ENCODE measurements at regions not wholly inside any gene's neighbourhood (a gene's known extent, or its start where the extent isn't known, plus 50 kb on each side); places are given as distances from the start of the nearest gene placed in this dataset.

DNA sequence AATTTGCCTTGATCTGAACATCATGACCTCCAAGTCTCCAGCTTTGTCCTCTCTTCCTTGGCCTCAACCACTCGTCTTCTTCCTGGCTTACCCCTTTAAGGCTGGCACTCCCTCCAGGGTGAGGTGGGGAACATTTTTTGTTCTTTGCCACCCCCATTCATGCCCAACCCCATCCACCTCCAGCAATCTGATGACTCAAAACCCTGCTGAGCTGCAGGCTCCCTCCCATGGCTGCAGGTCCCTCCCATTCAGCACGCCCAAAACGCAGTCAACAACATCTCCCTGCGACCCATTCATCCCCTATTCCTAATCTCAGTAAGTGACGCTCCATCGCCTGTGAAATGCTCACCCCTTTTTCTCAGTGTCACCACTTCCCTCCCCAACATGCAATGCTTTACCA is 138.8 kb upstream of the PRMT8 start:
- Mint-ChIP-seq H3K9me3 (no peaks in the 10 kb centered on the region), H3K4me1 (no peaks in the 10 kb centered on the region), H3K36me3 (no peaks in the 10 kb centered on the region), H3K27ac (no peak overlapping the region), H3K27me3 (peaks cover 6 to 20% of the 10 kb centered on the region in 2 donors), H3K4me3 (no peak overlapping the region)
- Histone ChIP-seq H3K27ac (ENCODE audit: low read depth, low read length) (no peak overlapping the region), H3K27me3 (ENCODE audit: insufficient read depth, low read length, poor library complexity, severe bottlenecking) (no peaks in the 10 kb centered on the region), H3K4me3 (ENCODE audit: low read length) (no peak overlapping the region), H3K36me3 (ENCODE audit: insufficient read depth, low read length) (no peaks in the 10 kb centered on the region), H3K9me3 (ENCODE audit: low read length) (no peaks in the 10 kb centered on the region), H3K4me1 (ENCODE audit: insufficient read depth, low read length) (no peaks in the 10 kb centered on the region)
- ChIA-PET POLR2A (no interaction called here), CTCF (no interaction called here)
- DNase-seq = no peak

DNA sequence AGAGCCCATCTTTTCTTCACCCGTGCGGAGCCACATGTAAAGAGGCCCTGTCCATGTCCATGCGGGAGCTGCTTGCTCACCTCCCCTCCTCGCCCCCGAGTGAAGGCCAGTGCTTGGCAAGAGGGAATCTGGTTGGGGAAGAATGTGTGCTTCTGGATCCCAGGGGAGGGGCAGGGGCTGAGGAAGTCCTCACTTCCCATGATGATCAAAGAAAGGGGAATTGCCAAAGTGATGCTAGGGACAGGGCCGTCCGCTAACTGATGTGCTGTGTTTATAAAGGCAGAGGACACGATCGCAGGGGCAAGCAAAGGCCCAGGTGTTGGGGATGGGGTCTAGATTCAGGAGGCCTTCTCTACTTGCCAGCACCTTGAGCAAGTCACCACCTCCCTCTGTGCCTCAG is 137.4 kb upstream of the PRMT8 start:
- CTCF ChIA-PET = no interaction called here
- no peaks in the 10 kb centered on the region for H3K4me1 ChIP-seq (ENCODE audit: insufficient read depth, low read length)
- H3K27me3 Mint-ChIP-seq = peaks cover 4 to 23% of the 10 kb centered on the region in 2 donors

DNA sequence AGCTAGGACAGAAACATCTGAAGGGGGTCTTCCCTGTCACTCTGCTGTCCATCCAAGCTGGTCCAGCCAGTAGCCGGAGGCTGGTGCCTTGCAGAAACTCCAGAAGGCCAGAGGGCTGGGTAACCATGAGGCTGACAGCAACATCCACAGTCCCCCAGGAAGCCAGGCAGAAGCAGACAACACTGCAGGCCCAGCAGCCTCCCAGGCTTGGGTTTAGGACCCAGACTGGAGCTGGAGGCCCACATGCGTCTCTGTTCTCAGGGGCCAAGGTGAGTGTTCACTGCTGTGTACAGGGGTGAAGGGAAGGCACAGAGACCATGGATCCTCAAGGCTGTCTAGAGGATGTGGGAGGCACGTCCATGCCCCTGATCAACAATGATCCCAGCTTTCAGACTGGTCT is 136.4 kb upstream of the PRMT8 start:
- CTCF ChIA-PET = interaction anchor here (1.6 kb wide), 1 partner anchor 55 kb away, joined by 4 read pairs; no protein-coding TSS in a partner anchor
- Histone ChIP-seq H3K27ac (ENCODE audit: low read depth, low read length) (no peak overlapping the region), H3K27me3 (ENCODE audit: insufficient read depth, low read length, poor library complexity, severe bottlenecking) (no peaks in the 10 kb centered on the region), H3K4me1 (ENCODE audit: insufficient read depth, low read length) (no peaks in the 10 kb centered on the region), H3K9me3 (ENCODE audit: low read length) (no peaks in the 10 kb centered on the region), H3K36me3 (ENCODE audit: insufficient read depth, low read length) (no peaks in the 10 kb centered on the region), H3K4me3 (ENCODE audit: low read length) (no peak overlapping the region)
- H3K4me1 Mint-ChIP-seq = no peaks in the 10 kb centered on the region
- DNase-seq = no peak
- POLR2A ChIA-PET = no interaction called here
- H3K36me3 Mint-ChIP-seq = no peaks in the 10 kb centered on the region
- no peaks in the 10 kb centered on the region for H3K9me3 Mint-ChIP-seq
- H3K27ac Mint-ChIP-seq = no peak overlapping the region
- H3K4me3 Mint-ChIP-seq = no peak overlapping the region
- peaks cover 5 to 24% of the 10 kb centered on the region in 2 donors for H3K27me3 Mint-ChIP-seq

More for the DNA sequence above, 137.4 kb upstream of the PRMT8 start:
- Histone ChIP-seq H3K27me3 (ENCODE audit: insufficient read depth, low read length, poor library complexity, severe bottlenecking) (no peaks in the 10 kb centered on the region), H3K9me3 (ENCODE audit: low read length) (no peaks in the 10 kb centered on the region), H3K4me3 (ENCODE audit: low read length) (no peak overlapping the region), H3K27ac (ENCODE audit: low read depth, low read length) (no peak overlapping the region), H3K36me3 (ENCODE audit: insufficient read depth, low read length) (no peaks in the 10 kb centered on the region)
- DNase-seq = no peak
- POLR2A ChIA-PET = no interaction called here
- Mint-ChIP-seq H3K36me3 (no peaks in the 10 kb centered on the region), H3K27ac (no peak overlapping the region), H3K4me1 (no peaks in the 10 kb centered on the region), H3K4me3 (no peak overlapping the region), H3K9me3 (no peaks in the 10 kb centered on the region)

DNA sequence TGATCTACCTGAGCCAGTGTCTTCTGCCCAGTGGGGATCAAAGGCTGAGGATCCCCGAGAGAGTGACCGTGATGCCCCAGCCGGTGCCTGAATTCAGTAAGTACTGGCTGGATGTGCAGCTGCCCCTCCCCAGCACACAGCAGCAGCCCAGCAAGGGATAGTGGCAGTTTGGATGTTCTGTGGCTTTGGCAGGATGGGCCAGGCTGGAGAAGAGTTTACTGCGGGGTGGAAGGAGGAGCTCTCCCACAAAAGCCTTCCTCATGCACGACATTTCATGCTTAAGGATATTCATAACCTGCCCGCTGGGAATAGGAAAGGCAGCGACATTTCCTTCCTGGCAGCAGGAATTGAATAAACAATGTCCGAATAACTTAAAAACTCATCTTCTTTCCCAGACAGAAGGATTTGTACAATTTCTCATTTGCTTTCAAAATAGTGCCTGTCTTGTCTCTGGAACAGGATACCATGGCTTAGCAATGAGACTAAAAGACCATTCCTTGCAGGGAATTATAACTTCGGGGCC is 135.6 kb upstream of the PRMT8 start:
- no peak overlapping the region for H3K4me3 ChIP-seq (ENCODE audit: low read length)
- Mint-ChIP-seq H3K27ac (no peak overlapping the region), H3K36me3 (no peaks in the 10 kb centered on the region), H3K27me3 (peaks cover 10 to 23% of the 10 kb centered on the region in 2 donors), H3K4me1 (no peaks in the 10 kb centered on the region), H3K9me3 (no peaks in the 10 kb centered on the region), H3K4me3 (no peak overlapping the region)
- H3K36me3 ChIP-seq (ENCODE audit: insufficient read depth, low read length) = no peaks in the 10 kb centered on the region
- H3K4me1 ChIP-seq (ENCODE audit: insufficient read depth, low read length) = no peaks in the 10 kb centered on the region
- POLR2A ChIA-PET = no interaction called here
- H3K9me3 ChIP-seq (ENCODE audit: low read length) = no peaks in the 10 kb centered on the region
- CTCF ChIA-PET = interaction anchor here (1.6 kb wide), 1 partner anchor 56 kb away, joined by 4 read pairs; no protein-coding TSS in a partner anchor
- no peak for DNase-seq
- no peaks in the 10 kb centered on the region for H3K27me3 ChIP-seq (ENCODE audit: insufficient read depth, low read length, poor library complexity, severe bottlenecking)
- no peak overlapping the region for H3K27ac ChIP-seq (ENCODE audit: low read depth, low read length)

DNA sequence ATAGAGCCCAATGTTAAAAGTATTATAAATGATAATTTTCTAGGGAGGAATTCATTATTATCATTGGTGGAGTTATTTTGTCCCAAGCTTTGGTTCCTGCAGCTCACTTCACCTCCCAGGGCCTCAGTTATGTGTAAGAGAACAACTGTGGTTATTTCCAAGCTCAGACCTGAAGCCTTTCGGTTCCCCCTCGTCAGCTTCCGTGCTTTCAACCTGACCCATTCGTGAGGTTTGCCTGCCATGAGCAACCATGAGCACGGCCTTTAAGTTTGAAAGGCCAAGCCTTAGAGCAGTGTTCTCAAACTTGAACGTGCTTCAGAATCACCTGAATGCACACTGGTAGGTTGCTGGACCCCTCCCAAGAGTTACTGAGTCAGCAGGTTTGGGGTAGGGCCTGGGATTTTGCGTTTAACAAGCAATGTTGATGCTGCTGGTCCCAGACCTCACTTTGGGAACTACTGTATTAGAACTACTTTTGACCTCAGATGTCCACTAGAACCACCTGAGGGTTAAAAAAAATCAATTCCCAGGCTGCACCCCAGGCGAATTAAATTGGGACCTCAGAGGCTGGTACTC is 133.0 kb upstream of the PRMT8 start:
- H3K4me1 Mint-ChIP-seq = no peaks in the 10 kb centered on the region
- no peak overlapping the region for H3K4me3 Mint-ChIP-seq
- Histone ChIP-seq H3K27ac (ENCODE audit: low read depth, low read length) (no peak overlapping the region), H3K4me3 (ENCODE audit: low read length) (no peak overlapping the region), H3K36me3 (ENCODE audit: insufficient read depth, low read length) (no peaks in the 10 kb centered on the region), H3K9me3 (ENCODE audit: low read length) (no peaks in the 10 kb centered on the region), H3K27me3 (ENCODE audit: insufficient read depth, low read length, poor library complexity, severe bottlenecking) (no peaks in the 10 kb centered on the region), H3K4me1 (ENCODE audit: insufficient read depth, low read length) (no peaks in the 10 kb centered on the region)
- H3K36me3 Mint-ChIP-seq = no peaks in the 10 kb centered on the region
- DNase-seq = no peak
- POLR2A ChIA-PET = no interaction called here
- H3K9me3 Mint-ChIP-seq = no peaks in the 10 kb centered on the region
- CTCF ChIA-PET = no interaction called here
- no peak overlapping the region for H3K27ac Mint-ChIP-seq
- H3K27me3 Mint-ChIP-seq = peaks cover 10 to 37% of the 10 kb centered on the region in 2 donors

DNA sequence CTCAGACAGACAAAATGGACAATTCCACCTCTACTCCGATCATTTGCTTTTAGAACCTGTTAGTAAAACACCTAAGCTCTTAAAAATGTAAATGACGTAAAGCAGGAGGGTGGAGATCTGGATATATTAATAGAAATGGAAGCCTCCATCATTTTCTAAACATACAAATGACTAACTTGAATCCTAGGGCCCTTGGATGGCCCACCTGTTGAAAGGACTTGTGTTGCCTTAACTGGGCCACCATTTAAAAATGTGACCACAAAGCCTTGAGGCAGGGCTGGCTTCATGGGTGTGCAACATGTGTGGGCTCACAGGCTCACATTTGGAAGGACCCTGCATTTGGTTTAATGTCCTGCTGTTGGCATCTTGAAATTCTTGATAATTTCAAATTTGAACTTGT is 131.5 kb upstream of the PRMT8 start:
- Mint-ChIP-seq H3K9me3 (no peaks in the 10 kb centered on the region), H3K4me3 (no peak overlapping the region), H3K27me3 (peaks cover 13 to 43% of the 10 kb centered on the region in 2 donors), H3K4me1 (no peaks in the 10 kb centered on the region), H3K36me3 (no peaks in the 10 kb centered on the region), H3K27ac (no peak overlapping the region)
- Histone ChIP-seq H3K36me3 (ENCODE audit: insufficient read depth, low read length) (no peaks in the 10 kb centered on the region), H3K27ac (ENCODE audit: low read depth, low read length) (no peak overlapping the region), H3K4me1 (ENCODE audit: insufficient read depth, low read length) (no peaks in the 10 kb centered on the region), H3K27me3 (ENCODE audit: insufficient read depth, low read length, poor library complexity, severe bottlenecking) (no peaks in the 10 kb centered on the region), H3K9me3 (ENCODE audit: low read length) (no peaks in the 10 kb centered on the region), H3K4me3 (ENCODE audit: low read length) (no peak overlapping the region)
- DNase-seq = no peak
- CTCF ChIA-PET = no interaction called here
- POLR2A ChIA-PET = no interaction called here

DNA sequence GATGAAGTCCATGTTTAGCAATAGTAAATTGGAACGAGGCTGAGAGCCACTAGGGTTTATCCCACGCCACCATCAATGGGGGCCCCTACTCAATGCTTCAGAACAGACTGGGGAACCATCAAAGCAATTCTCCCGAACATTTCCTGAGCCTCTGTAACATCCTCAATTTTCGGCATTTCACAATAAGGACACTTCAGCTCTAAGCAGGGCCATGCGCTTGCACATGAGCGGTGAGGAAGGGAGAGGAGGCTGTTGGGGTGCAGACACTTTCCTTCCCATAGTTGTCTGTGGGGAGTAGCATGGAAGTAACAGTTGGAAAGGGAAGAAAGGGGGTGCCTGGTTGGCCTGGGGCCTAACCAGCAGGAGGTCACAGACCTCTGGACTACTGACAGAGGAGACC is 129.9 kb upstream of the PRMT8 start:
- H3K4me3 ChIP-seq (ENCODE audit: low read length) = no peak overlapping the region
- H3K27me3 ChIP-seq (ENCODE audit: insufficient read depth, low read length, poor library complexity, severe bottlenecking) = no peaks in the 10 kb centered on the region
- ChIA-PET CTCF (no interaction called here), POLR2A (no interaction called here)
- H3K9me3 Mint-ChIP-seq = no peaks in the 10 kb centered on the region
- no peak overlapping the region for H3K27ac ChIP-seq (ENCODE audit: low read depth, low read length)
- H3K36me3 ChIP-seq (ENCODE audit: insufficient read depth, low read length) = no peaks in the 10 kb centered on the region
- no peak overlapping the region for H3K27ac Mint-ChIP-seq
- H3K36me3 Mint-ChIP-seq = no peaks in the 10 kb centered on the region
- H3K4me1 ChIP-seq (ENCODE audit: insufficient read depth, low read length) = no peaks in the 10 kb centered on the region
- H3K4me1 Mint-ChIP-seq = peaks cover 0 to 4% (median 0%) of the 10 kb centered on the region in 3 donors
- peaks cover 22 to 51% of the 10 kb centered on the region in 2 donors for H3K27me3 Mint-ChIP-seq
- H3K9me3 ChIP-seq (ENCODE audit: low read length) = no peaks in the 10 kb centered on the region
- DNase-seq = no peak
- no peak overlapping the region for H3K4me3 Mint-ChIP-seq

DNA sequence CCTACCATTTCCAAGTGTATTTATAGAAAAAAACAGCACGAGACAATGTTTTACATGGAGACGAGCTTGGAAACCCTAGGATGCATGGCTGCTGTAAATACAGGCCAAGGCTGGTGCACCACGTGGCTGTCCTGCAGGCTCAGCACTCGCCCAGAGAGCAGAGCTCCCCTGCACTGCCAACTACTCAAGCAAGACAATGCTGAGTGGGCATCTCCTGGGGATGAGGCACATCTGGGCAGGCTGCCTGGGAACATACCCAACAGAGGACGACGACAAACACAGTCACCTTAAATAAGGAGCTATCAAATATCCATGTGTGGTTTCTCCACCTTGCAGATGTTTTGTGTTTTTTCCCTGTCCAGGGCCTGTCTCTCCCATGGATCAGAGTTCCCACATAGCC is 128.3 kb upstream of the PRMT8 start:
- ChIA-PET POLR2A (no interaction called here), CTCF (no interaction called here)
- H3K27ac ChIP-seq (ENCODE audit: low read depth, low read length) = no peak overlapping the region
- no peak overlapping the region for H3K4me3 Mint-ChIP-seq
- H3K4me1 ChIP-seq (ENCODE audit: insufficient read depth, low read length) = no peaks in the 10 kb centered on the region
- H3K36me3 ChIP-seq (ENCODE audit: insufficient read depth, low read length) = no peaks in the 10 kb centered on the region
- H3K27me3 Mint-ChIP-seq = peaks cover 19 to 46% of the 10 kb centered on the region in 2 donors
- H3K9me3 ChIP-seq (ENCODE audit: low read length) = no peaks in the 10 kb centered on the region
- no peaks in the 10 kb centered on the region for H3K9me3 Mint-ChIP-seq
- no peaks in the 10 kb centered on the region for H3K27me3 ChIP-seq (ENCODE audit: insufficient read depth, low read length, poor library complexity, severe bottlenecking)
- H3K4me3 ChIP-seq (ENCODE audit: low read length) = no peak overlapping the region
- DNase-seq = no peak
- H3K4me1 Mint-ChIP-seq = peaks cover 0 to 4% (median 0%) of the 10 kb centered on the region in 3 donors
- H3K27ac Mint-ChIP-seq = no peak overlapping the region
- H3K36me3 Mint-ChIP-seq = no peaks in the 10 kb centered on the region
